HCT116 (cell line): ENCODE measurements at regions not wholly inside any gene's neighbourhood (a gene's known extent, or its start where the extent isn't known, plus 50 kb on each side); places are given as distances from the start of the nearest gene placed in this dataset.

Experiments used
- ATAC-seq: fragments of 200-7000 bp; cut with Tn5 transposase; 2 replicates; pipeline ENCODE4 v1.9.1; 2020; ENCODE audit warnings: mild to moderate bottlenecking, moderate library complexity
- BruUV-seq: library from RNA; stranded (reverse); fragments of 400-500 nt; replicated peaks from 2 replicates; lab custom pipeline; 2021; lab: Mats Ljungman, UMichigan
- CTCF ChIA-PET: fragments of 300-600 bp; sonication (Branson Sonifier 250); formaldehyde crosslinking; loops from one replicate; lab custom pipeline; 2021; ENCODE audit warnings: antibody characterized with exemption; lab: Charles Lee
- POLR2A ChIA-PET: fragments of 300-600, 350-600 bp; sonication (Branson Sonifier 250); formaldehyde crosslinking; loops from one replicate; lab custom pipeline; 2021; ENCODE audit warnings: antibody characterized with exemption; lab: Charles Lee
- RAD21 ChIA-PET, 2 experiments: fragments of 300-600 bp; sonication (Branson Sonifier 250); formaldehyde crosslinking; loops; one replicate each; lab custom pipeline; 2023; ENCODE audit warnings: low total read pairs in 2 of 2; ENCODE audit not compliant: uncharacterized antibody in 2 of 2, unreplicated experiment in 2 of 2, low non-redundant PET in 1 of 2; lab: Charles Lee
- DNase-seq: peaks from one replicate; pipeline ENCODE4 v3.0.0-alpha.2; 2010; ENCODE audit warnings: low read depth, low spot score
- H2AFZ ChIP-seq: fragments of 200-600 bp; shearing (Covaris generic), sonication (generic); 2 replicates; pipeline ENCODE4 v1.6.1; 2017; ENCODE audit warnings: low read depth, mixed run types, mixed read lengths, antibody characterized with exemption, low read length; ENCODE audit not compliant: poor library complexity, severe bottlenecking
- H3K27ac ChIP-seq: 2 replicates; pipeline ENCODE4 v1.5.1; 2012; ENCODE audit warnings: low read depth, low read length
- H3K27me3 ChIP-seq: fragments of 200-600 bp; sonication (generic); 2 replicates; pipeline ENCODE4 v1.6.1; 2016; ENCODE audit warnings: mixed run types, low read length, mixed read lengths; ENCODE audit not compliant: insufficient read depth
- H3K36me3 ChIP-seq, 2 experiments: fragments of 200-500 bp in 1 of 2; fragments of 200-600 bp in 1 of 2; sonication (Bioruptor generic) in 1 of 2; sonication (generic) in 1 of 2; 2 replicates each; pipeline versions ENCODE4 v1.5.1 to v1.6.1; 2014 to 2016; ENCODE audit warnings: low read length in 2 of 2, inconsistent platforms in 1 of 2, mixed read lengths in 1 of 2, mixed run types in 1 of 2; ENCODE audit not compliant: insufficient read depth in 2 of 2, control insufficient read depth in 1 of 2
- H3K4me1 ChIP-seq, 2 experiments: fragments of 200-600 bp in 1 of 2; sonication (generic) in 1 of 2; 2 replicates each; pipeline versions ENCODE4 v1.5.1 to v1.6.1; 2012 to 2017; ENCODE audit warnings: low read length in 2 of 2, inconsistent platforms in 1 of 2, mild to moderate bottlenecking in 1 of 2, mixed read lengths in 1 of 2, mixed run types in 1 of 2, moderate library complexity in 1 of 2; ENCODE audit not compliant: insufficient read depth in 2 of 2, control insufficient read depth in 1 of 2
- H3K4me2 ChIP-seq: fragments of 200-600 bp; sonication (generic); 2 replicates; pipeline ENCODE4 v1.6.1; 2017; ENCODE audit warnings: mixed run types, low read length, mixed read lengths
- H3K4me3 ChIP-seq, 2 experiments: fragments of 200-600 bp in 1 of 2; sonication (generic) in 1 of 2; replicated peaks in 1 of 2; 2 replicates each; pipeline ENCODE4 v1.5.1; 2011 to 2016; ENCODE audit warnings: low read length in 2 of 2, control low read depth in 1 of 2, low read depth in 1 of 2, mild to moderate bottlenecking in 1 of 2, mixed read lengths in 1 of 2, mixed run types in 1 of 2
- H3K79me2 ChIP-seq: fragments of 200-600 bp; sonication (generic); 2 replicates; pipeline ENCODE4 v1.6.1; 2017; ENCODE audit warnings: mild to moderate bottlenecking, mixed run types, low read length, moderate library complexity, mixed read lengths; ENCODE audit not compliant: insufficient read depth
- H3K9ac ChIP-seq: fragments of 200-600 bp; sonication (generic); 2 replicates; pipeline ENCODE4 v1.6.1; 2016; ENCODE audit warnings: low read length, mixed read lengths
- H3K9me2 ChIP-seq: fragments of 200-600 bp; sonication (generic), shearing (Covaris generic); 2 replicates; pipeline ENCODE4 v1.6.1; 2017; ENCODE audit warnings: mixed run types, mild to moderate bottlenecking, moderate library complexity; ENCODE audit not compliant: insufficient read depth
- H3K9me3 ChIP-seq, 2 experiments: fragments of 200-500 bp in 1 of 2; fragments of 200-600 bp in 1 of 2; sonication (Bioruptor generic) in 1 of 2; sonication (generic) in 1 of 2; 2 replicates each; pipeline ENCODE4 v1.6.1; 2014 to 2017; ENCODE audit warnings: low read length in 2 of 2, mixed read lengths in 2 of 2, inconsistent platforms in 1 of 2, low read depth in 1 of 2, mild to moderate bottlenecking in 1 of 2, mixed run types in 1 of 2, moderate library complexity in 1 of 2; ENCODE audit not compliant: control insufficient read depth in 1 of 2, insufficient read depth in 1 of 2
- H4K20me1 ChIP-seq: fragments of 200-600 bp; sonication (generic), shearing (Covaris generic); 2 replicates; pipeline ENCODE4 v1.6.1; 2017; ENCODE audit warnings: mixed run types, mild to moderate bottlenecking, moderate library complexity; ENCODE audit not compliant: insufficient read depth
- CBX3 ChIP-seq: IDR thresholded peaks from 2 replicates; pipeline ENCODE4 v1.6.1; 2012; ENCODE audit warnings: low read depth
- CEBPB ChIP-seq: IDR thresholded peaks from 2 replicates; pipeline ENCODE4 v1.6.1; 2012; ENCODE audit warnings: low read depth
- ELF1 ChIP-seq: IDR thresholded peaks from 2 replicates; pipeline ENCODE4 v1.6.1; 2012; ENCODE audit warnings: low read depth, borderline replicate concordance
- EZH2 ChIP-seq: fragments of 200-600 bp; sonication (generic); IDR thresholded peaks from 2 replicates; pipeline ENCODE4 v1.6.1; 2017; ENCODE audit warnings: antibody characterized with exemption, mixed run types
- EZH2phosphoT487 ChIP-seq: fragments of 200-600 bp; IDR thresholded peaks from 2 replicates; pipeline ENCODE4 v1.6.1; 2018; ENCODE audit warnings: antibody characterized with exemption, borderline replicate concordance
- FOSL1 ChIP-seq: IDR thresholded peaks from 2 replicates; pipeline ENCODE4 v1.6.1; 2012; ENCODE audit warnings: low read depth
- JUND ChIP-seq: IDR thresholded peaks from 2 replicates; pipeline ENCODE4 v1.6.1; 2012
- POLR2A ChIP-seq: IDR thresholded peaks from 2 replicates; pipeline ENCODE4 v1.7.0; 2011; ENCODE audit warnings: borderline replicate concordance; ENCODE audit not compliant: insufficient read depth, insufficient read length; ENCODE audit errors: extremely low read depth
- POLR2AphosphoS5 ChIP-seq: IDR thresholded peaks from 2 replicates; pipeline ENCODE4 v1.6.1; 2011; ENCODE audit warnings: mild to moderate bottlenecking, low read depth, low read length, moderate library complexity
- RAD21 ChIP-seq: IDR thresholded peaks from 2 replicates; pipeline ENCODE4 v1.6.1; 2012; ENCODE audit warnings: low read depth, mild to moderate bottlenecking
- SRF ChIP-seq: IDR thresholded peaks from 2 replicates; pipeline ENCODE4 v1.6.1; 2012; ENCODE audit warnings: low read depth
- TCF7L2 ChIP-seq: IDR thresholded peaks from 2 replicates; pipeline ENCODE4 v1.7.0; 2011; ENCODE audit warnings: borderline replicate concordance, inconsistent platforms; ENCODE audit not compliant: insufficient read depth, insufficient read length; ENCODE audit errors: extremely low read depth
- YY1 ChIP-seq: IDR thresholded peaks from 2 replicates; pipeline ENCODE4 v1.6.1; 2011; ENCODE audit warnings: low read length, low read depth, moderate library complexity, mild to moderate bottlenecking; ENCODE audit not compliant: insufficient replicate concordance; ENCODE audit errors: extremely low read depth
- intact Hi-C: fragments of 100-400 bp; cut with micrococcal nuclease; formaldehyde crosslinking; loops from 2 replicates; pipeline ENCODE4 v1.10.0; 2022
- TF ChIP-seq, protein P1 (sequence below), 3 experiments: fragments of 200-600 bp in 1 of 3; sonication (generic) in 1 of 3; IDR thresholded peaks in 2 of 3; conservative IDR thresholded peaks in 1 of 3; 2 replicates each; pipeline ENCODE4 v1.5.1; 2012 to 2017; ENCODE audit warnings: low read depth in 2 of 3, low read length in 2 of 3, antibody characterized with exemption in 1 of 3, borderline replicate concordance in 1 of 3, control low read depth in 1 of 3, mild to moderate bottlenecking in 1 of 3, mixed read lengths in 1 of 3, mixed run types in 1 of 3, moderate library complexity in 1 of 3; ENCODE audit not compliant: insufficient read depth in 1 of 3
- TF ChIP-seq, protein P2 (sequence below): IDR thresholded peaks from 2 replicates; pipeline ENCODE4 v1.6.1; 2012
- TF ChIP-seq, protein P3 (sequence below): IDR thresholded peaks from 2 replicates; pipeline ENCODE4 v1.6.1; 2012

DNA sequence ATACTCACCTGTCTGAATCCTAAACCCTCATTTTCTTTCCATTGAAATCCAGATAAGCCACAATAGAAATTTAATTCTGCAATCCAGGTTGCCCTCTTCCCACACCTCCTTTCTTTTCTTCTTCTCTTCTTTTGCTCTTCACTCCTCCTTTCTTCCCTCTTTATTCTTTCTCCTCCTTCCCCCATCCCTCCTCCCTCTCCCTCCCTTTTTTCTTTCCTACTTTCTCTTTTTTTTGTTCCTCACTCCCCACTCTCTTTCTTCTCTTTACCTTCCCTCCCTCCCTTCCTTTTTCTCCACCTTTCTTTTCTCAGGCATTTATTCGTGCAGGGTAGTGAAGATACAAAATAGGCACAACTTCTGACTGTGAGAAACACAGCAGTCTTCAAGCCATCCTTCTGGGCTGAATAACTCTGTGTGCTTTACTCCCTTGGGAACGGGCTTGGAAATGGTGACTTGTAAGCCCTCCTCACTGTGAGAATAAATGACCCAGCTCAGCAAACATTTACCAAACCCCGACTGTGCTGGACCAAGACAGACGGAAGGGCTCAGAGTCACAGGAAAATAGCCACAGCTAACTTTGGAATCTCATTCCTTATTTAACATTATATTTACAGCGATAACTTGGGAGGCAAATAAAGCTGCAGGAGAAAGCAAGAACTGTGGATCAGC, 140.8 kb downstream of the HAPSTR1 start:
- POLR2A ChIA-PET: no interaction called here
- intact Hi-C loops: no loop called here
- no peak for ATAC-seq
- peaks cover 61% of the 10 kb centered on the region for H3K27me3 ChIP-seq
- H3K9me2 ChIP-seq: no peaks in the 10 kb centered on the region
- TF ChIP-seq RAD21 (no peak), ELF1 (no peak), POLR2AphosphoS5 (no peak), EZH2 (no peak; the same call in 1 of the 2 replicates)
- TF ChIP-seq, all 23 proteins: peak for 0
- Histone ChIP-seq H3K9me3 (no peaks in the 10 kb centered on the region; a peak in 1 of 4 replicates), H3K27ac (no peak overlapping the region), H3K4me2 (no peak overlapping the region), H3K79me2 (no peaks in the 10 kb centered on the region), H2AFZ (no peak overlapping the region), H3K36me3 (no peaks in the 10 kb centered on the region), H3K4me1 (no peaks in the 10 kb centered on the region), H3K4me3 (no peak overlapping the region), H3K9ac (no peak overlapping the region), H4K20me1 (no peaks in the 10 kb centered on the region)
- RAD21 ChIA-PET: no interaction called here
- DNase-seq: no peak
- CTCF ChIA-PET: no interaction called here
- no TSS peak for BruUV-seq

DNA sequence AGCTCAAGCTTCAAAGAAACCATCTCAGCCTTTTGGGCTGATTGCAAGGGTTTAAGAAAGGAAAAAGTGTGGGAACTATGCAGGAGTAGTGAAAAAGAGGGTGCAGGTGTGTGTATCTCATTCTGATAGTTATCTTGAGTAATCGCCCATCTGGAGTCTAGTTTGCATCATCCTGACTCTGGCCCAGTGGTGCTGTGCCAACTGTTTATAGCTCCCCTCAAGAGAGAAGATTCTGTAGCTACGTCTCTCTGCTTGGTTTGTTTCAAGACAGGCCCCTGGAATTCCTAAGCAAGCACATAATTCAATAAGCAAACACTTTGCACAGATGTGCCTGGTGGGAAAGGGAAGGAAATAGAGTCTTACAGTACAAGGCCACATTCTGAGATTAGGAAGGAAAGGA, 144.4 kb downstream of the HAPSTR1 start:
- no peak overlapping the region for H3K4me2 ChIP-seq
- H3K27me3 ChIP-seq: peaks cover 39% of the 10 kb centered on the region
- no peak overlapping the region for H3K9ac ChIP-seq
- no peaks in the 10 kb centered on the region for H3K9me2 ChIP-seq
- TF ChIP-seq FOSL1: no peak
- TF ChIP-seq, protein P1, sequence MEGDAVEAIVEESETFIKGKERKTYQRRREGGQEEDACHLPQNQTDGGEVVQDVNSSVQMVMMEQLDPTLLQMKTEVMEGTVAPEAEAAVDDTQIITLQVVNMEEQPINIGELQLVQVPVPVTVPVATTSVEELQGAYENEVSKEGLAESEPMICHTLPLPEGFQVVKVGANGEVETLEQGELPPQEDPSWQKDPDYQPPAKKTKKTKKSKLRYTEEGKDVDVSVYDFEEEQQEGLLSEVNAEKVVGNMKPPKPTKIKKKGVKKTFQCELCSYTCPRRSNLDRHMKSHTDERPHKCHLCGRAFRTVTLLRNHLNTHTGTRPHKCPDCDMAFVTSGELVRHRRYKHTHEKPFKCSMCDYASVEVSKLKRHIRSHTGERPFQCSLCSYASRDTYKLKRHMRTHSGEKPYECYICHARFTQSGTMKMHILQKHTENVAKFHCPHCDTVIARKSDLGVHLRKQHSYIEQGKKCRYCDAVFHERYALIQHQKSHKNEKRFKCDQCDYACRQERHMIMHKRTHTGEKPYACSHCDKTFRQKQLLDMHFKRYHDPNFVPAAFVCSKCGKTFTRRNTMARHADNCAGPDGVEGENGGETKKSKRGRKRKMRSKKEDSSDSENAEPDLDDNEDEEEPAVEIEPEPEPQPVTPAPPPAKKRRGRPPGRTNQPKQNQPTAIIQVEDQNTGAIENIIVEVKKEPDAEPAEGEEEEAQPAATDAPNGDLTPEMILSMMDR (IDR thresholded peaks at IDR 0.05 in 2 of 3, conservative IDR thresholded peaks at IDR 0.05 in 1 of 3; ENCODE audit: borderline replicate concordance in 1 of 3, insufficient read depth in 1 of 3, low read depth in 2 of 3, low read length in 2 of 3): no peak
- TF ChIP-seq TCF7L2: no peak
- TF ChIP-seq, protein P2, sequence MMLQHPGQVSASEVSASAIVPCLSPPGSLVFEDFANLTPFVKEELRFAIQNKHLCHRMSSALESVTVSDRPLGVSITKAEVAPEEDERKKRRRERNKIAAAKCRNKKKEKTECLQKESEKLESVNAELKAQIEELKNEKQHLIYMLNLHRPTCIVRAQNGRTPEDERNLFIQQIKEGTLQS: no peak
- no peak for TF ChIP-seq POLR2A
- no peak for TF ChIP-seq JUND
- no peak for TF ChIP-seq RAD21
- no peak for TF ChIP-seq SRF
- no peak for TF ChIP-seq CEBPB
- no peak for TF ChIP-seq YY1
- TF ChIP-seq ELF1: no peak
- no peak for TF ChIP-seq CBX3
- TF ChIP-seq EZH2phosphoT487: no peak
- TF ChIP-seq, protein P3, sequence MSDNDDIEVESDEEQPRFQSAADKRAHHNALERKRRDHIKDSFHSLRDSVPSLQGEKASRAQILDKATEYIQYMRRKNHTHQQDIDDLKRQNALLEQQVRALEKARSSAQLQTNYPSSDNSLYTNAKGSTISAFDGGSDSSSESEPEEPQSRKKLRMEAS: no peak
- TF ChIP-seq, all 23 proteins: peak for 0
- no peak for ATAC-seq
- ChIA-PET CTCF (no interaction called here), POLR2A (no interaction called here), RAD21 (no interaction called here)
- Histone ChIP-seq H3K27ac (no peak overlapping the region), H2AFZ (no peak overlapping the region), H3K4me1 (no peaks in the 10 kb centered on the region), H3K9me3 (no peaks in the 10 kb centered on the region; a peak in 1 of 4 replicates), H3K79me2 (no peaks in the 10 kb centered on the region), H4K20me1 (no peaks in the 10 kb centered on the region), H3K4me3 (no peak overlapping the region), H3K36me3 (no peaks in the 10 kb centered on the region)
- BruUV-seq: no TSS peak
- intact Hi-C loops: no loop called here
- DNase-seq: no peak
